Neural cell (in vitro differentiated cells): ENCODE measurements at regions not wholly inside any gene's neighbourhood (a gene's known extent, or its start where the extent isn't known, plus 50 kb on each side); places are given as distances from the start of the nearest gene placed in this dataset.
"Not testable (repeated sequence)": the region's sequence is repeated elsewhere in the genome, so short reads cannot be mapped to it uniquely, and the experiment has no call there.

ENCODE experiments used
- EZH2 ChIP-seq: fragments of 200-600, 300-800 bp; shearing (Covaris generic), sonication (generic); IDR thresholded peaks from 2 replicates; pipeline ENCODE4 v1.6.1; 2014; ENCODE audit warnings: antibody characterized with exemption, low read length, borderline replicate concordance, mild to moderate bottlenecking; ENCODE audit not compliant: insufficient read depth, poor library complexity, severe bottlenecking
- POLR2AphosphoS5 ChIP-seq: IDR thresholded peaks from 2 replicates; pipeline ENCODE4 v1.6.1; 2012
- TF ChIP-seq, protein P1 (sequence below): fragments of 450-650 bp; IDR thresholded peaks from 2 replicates; pipeline ENCODE4 v1.5.1; 2014; ENCODE audit warnings: antibody characterized with exemption, mild to moderate bottlenecking, moderate library complexity; ENCODE audit not compliant: poor library complexity, severe bottlenecking
- TF ChIP-seq, protein P2 (sequence below): IDR thresholded peaks from 2 replicates; pipeline ENCODE4 v1.6.1; 2012; ENCODE audit warnings: borderline replicate concordance

DNA sequence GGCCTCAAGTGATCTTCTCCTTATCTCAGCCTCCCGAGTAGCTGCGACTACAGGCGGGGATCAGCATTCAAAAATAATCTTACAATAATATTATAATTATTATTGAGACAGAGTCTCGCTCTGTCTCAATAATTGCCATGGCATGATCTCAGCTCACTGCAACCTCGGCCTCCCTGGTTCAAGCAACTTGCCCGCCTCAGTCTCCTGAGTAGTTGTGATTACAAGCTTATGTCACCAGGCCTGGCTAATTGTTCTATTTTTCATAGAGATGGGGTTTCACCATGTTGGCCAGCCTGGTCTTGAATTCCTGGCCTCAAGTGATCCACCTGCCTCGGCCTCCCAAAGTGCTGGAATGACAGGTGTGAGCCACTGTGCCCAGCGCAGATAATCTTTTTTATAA is 1944.8 kb upstream of the DEFB115 start:
- TF ChIP-seq, protein P1, sequence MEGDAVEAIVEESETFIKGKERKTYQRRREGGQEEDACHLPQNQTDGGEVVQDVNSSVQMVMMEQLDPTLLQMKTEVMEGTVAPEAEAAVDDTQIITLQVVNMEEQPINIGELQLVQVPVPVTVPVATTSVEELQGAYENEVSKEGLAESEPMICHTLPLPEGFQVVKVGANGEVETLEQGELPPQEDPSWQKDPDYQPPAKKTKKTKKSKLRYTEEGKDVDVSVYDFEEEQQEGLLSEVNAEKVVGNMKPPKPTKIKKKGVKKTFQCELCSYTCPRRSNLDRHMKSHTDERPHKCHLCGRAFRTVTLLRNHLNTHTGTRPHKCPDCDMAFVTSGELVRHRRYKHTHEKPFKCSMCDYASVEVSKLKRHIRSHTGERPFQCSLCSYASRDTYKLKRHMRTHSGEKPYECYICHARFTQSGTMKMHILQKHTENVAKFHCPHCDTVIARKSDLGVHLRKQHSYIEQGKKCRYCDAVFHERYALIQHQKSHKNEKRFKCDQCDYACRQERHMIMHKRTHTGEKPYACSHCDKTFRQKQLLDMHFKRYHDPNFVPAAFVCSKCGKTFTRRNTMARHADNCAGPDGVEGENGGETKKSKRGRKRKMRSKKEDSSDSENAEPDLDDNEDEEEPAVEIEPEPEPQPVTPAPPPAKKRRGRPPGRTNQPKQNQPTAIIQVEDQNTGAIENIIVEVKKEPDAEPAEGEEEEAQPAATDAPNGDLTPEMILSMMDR: not testable (repeated sequence)
- TF ChIP-seq EZH2, POLR2AphosphoS5: not testable (repeated sequence)
- TF ChIP-seq, protein P2, sequence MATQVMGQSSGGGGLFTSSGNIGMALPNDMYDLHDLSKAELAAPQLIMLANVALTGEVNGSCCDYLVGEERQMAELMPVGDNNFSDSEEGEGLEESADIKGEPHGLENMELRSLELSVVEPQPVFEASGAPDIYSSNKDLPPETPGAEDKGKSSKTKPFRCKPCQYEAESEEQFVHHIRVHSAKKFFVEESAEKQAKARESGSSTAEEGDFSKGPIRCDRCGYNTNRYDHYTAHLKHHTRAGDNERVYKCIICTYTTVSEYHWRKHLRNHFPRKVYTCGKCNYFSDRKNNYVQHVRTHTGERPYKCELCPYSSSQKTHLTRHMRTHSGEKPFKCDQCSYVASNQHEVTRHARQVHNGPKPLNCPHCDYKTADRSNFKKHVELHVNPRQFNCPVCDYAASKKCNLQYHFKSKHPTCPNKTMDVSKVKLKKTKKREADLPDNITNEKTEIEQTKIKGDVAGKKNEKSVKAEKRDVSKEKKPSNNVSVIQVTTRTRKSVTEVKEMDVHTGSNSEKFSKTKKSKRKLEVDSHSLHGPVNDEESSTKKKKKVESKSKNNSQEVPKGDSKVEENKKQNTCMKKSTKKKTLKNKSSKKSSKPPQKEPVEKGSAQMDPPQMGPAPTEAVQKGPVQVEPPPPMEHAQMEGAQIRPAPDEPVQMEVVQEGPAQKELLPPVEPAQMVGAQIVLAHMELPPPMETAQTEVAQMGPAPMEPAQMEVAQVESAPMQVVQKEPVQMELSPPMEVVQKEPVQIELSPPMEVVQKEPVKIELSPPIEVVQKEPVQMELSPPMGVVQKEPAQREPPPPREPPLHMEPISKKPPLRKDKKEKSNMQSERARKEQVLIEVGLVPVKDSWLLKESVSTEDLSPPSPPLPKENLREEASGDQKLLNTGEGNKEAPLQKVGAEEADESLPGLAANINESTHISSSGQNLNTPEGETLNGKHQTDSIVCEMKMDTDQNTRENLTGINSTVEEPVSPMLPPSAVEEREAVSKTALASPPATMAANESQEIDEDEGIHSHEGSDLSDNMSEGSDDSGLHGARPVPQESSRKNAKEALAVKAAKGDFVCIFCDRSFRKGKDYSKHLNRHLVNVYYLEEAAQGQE: not testable (repeated sequence)
